Right lobe of liver (tissue), 6 donors: ENCODE measurements at regions not wholly inside any gene's neighbourhood (a gene's known extent, or its start where the extent isn't known, plus 50 kb on each side); places are given as distances from the start of the nearest gene placed in this dataset.
"Not testable (repeated sequence)": the region's sequence is repeated elsewhere in the genome, so short reads cannot be mapped to it uniquely, and the experiment has no call there.

Experiments used
- ATAC-seq, 4 donors: fragments of 200-7000 bp; cut with Tn5 transposase; one replicate each; pipeline ENCODE4 v1.9.1; 2020; ENCODE audit warnings: mild to moderate bottlenecking in 4 of 4, moderate library complexity in 4 of 4
- DNase-seq, 3 donors: peaks; one replicate each; pipeline ENCODE4 v3.0.0-alpha.2; 2020
- H3K27ac ChIP-seq, 3 donors: fragments of 200-600 bp; one replicate each; pipeline ENCODE4 v1.8.0; 2022
- H3K27me3 ChIP-seq, 2 donors: fragments of 200-600 bp; one replicate each; pipeline ENCODE4 v1.8.0; 2022
- H3K36me3 ChIP-seq, 4 donors: fragments of 200-600 bp; sonication (generic) in 1 of 4; one replicate each; pipeline versions ENCODE4 v1.5.1 to v1.8.0; 2017 to 2022; ENCODE audit warnings: control low read depth in 1 of 4
- H3K4me1 ChIP-seq, 4 donors: fragments of 200-600 bp; sonication (generic) in 1 of 4; one replicate each; pipeline versions ENCODE4 v1.5.1 to v1.8.0; 2017 to 2022; ENCODE audit warnings: control low read depth in 1 of 4
- H3K4me3 ChIP-seq, 3 donors: fragments of 200-600 bp; one replicate each; pipeline ENCODE4 v1.8.0; 2022
- H3K9me3 ChIP-seq, 4 donors: fragments of 200-600 bp; sonication (generic) in 1 of 4; one replicate each; pipeline versions ENCODE4 v1.5.1 to v1.8.0; 2017 to 2022; ENCODE audit warnings: control low read depth in 1 of 4
- POLR2A ChIP-seq: fragments of 450-650 bp; IDR thresholded peaks from one replicate; pipeline ENCODE4 v1.6.1; 2017; ENCODE audit warnings: antibody characterized with exemption, mild to moderate bottlenecking
- WGBS: methylation state at CpG from one replicate; pipeline ENCODE4 v1.1.6; 2018; ENCODE audit warnings: low coverage, low lambda C conversion rate; ENCODE audit not compliant: insufficient coverage; ENCODE audit errors: missing lambda C conversion rate; 5-methylcytosine and 5-hydroxymethylcytosine counted together
- intact Hi-C, 2 donors: fragments of 100-400 bp; cut with DNase I; formaldehyde crosslinking; loops; one replicate each; pipeline versions ENCODE4 v1.11.2 to v1.14.1; 2022
- TF ChIP-seq, protein P1 (sequence below), 4 donors: fragments of 200-600 bp in 3 of 4; fragments of 450-650 bp in 1 of 4; IDR thresholded peaks; one replicate each; pipeline versions ENCODE4 v1.5.1 to v1.8.0; 2016 to 2022; ENCODE audit warnings: antibody characterized with exemption in 4 of 4, mild to moderate bottlenecking in 2 of 4
- donor health status: DM: no; HTN: yes; CAD: no.
- donor health status: DM: no; HTN: no; CAD: no.
- donor health status: DM: no; HTN: no; CAD: no.
- donor health status: DM: no; HTN: yes; CAD: no.
- donor health status: DM: no; HTN: yes; CAD: no.

- intact Hi-C loops: no loop called here
- Histone ChIP-seq H3K4me3 (no peak overlapping the region), H3K4me1 (no peaks in the 10 kb centered on the region), H3K36me3 (no peaks in the 10 kb centered on the region), H3K9me3 (no peaks in the 10 kb centered on the region), H3K27ac (no peak overlapping the region), H3K27me3 (no peaks in the 10 kb centered on the region)
- ATAC-seq (no peak), DNase-seq (no peak)
- TF ChIP-seq, protein P1, sequence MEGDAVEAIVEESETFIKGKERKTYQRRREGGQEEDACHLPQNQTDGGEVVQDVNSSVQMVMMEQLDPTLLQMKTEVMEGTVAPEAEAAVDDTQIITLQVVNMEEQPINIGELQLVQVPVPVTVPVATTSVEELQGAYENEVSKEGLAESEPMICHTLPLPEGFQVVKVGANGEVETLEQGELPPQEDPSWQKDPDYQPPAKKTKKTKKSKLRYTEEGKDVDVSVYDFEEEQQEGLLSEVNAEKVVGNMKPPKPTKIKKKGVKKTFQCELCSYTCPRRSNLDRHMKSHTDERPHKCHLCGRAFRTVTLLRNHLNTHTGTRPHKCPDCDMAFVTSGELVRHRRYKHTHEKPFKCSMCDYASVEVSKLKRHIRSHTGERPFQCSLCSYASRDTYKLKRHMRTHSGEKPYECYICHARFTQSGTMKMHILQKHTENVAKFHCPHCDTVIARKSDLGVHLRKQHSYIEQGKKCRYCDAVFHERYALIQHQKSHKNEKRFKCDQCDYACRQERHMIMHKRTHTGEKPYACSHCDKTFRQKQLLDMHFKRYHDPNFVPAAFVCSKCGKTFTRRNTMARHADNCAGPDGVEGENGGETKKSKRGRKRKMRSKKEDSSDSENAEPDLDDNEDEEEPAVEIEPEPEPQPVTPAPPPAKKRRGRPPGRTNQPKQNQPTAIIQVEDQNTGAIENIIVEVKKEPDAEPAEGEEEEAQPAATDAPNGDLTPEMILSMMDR (IDR thresholded peaks at IDR 0.05): no peak
- TF ChIP-seq POLR2A: no peak
- WGBS: 65% methylated on average over 12 of the region's 17 CpGs
These were observed 79.0 kb upstream of the CDH7 start for GRCh38 chr18:65671621-65672415.

GRCh38 chr18:65670145-65670544, 80.7 kb upstream of the CDH7 start:
- H3K27me3 ChIP-seq, H3K4me3 ChIP-seq, H3K4me1 ChIP-seq, ATAC-seq, H3K9me3 ChIP-seq, intact Hi-C loops, H3K36me3 ChIP-seq, DNase-seq, H3K27ac ChIP-seq: not testable (repeated sequence)
- WGBS: 40% methylated on average over 2 of the region's 3 CpGs

GRCh38 chr18:65661391-65661790, 89.4 kb upstream of the CDH7 start:
- Histone ChIP-seq H3K4me3 (no peak overlapping the region), H3K4me1 (no peaks in the 10 kb centered on the region), H3K27ac (no peak overlapping the region), H3K36me3 (no peaks in the 10 kb centered on the region), H3K9me3 (no peaks in the 10 kb centered on the region), H3K27me3 (no peaks in the 10 kb centered on the region)
- TF ChIP-seq, protein P1 (IDR thresholded peaks at IDR 0.05): no peak
- TF ChIP-seq POLR2A: no peak
- DNase-seq (no peak), ATAC-seq (no peak)
- WGBS: 31% methylated on average over 1 of the region's 1 CpG
- intact Hi-C loops: no loop called here

- H3K4me3 ChIP-seq: no peak overlapping the region
- no peaks in the 10 kb centered on the region for H3K4me1 ChIP-seq
- intact Hi-C loops: no loop called here
- H3K27me3 ChIP-seq: no peaks in the 10 kb centered on the region
- WGBS: 44% methylated on average over 1 of the region's 1 CpG
- no peak for DNase-seq
- H3K27ac ChIP-seq: no peak overlapping the region
- TF ChIP-seq, protein P1 (IDR thresholded peaks at IDR 0.05): no peak
- TF ChIP-seq POLR2A: no peak
- H3K36me3 ChIP-seq: no peaks in the 10 kb centered on the region
- H3K9me3 ChIP-seq: no peaks in the 10 kb centered on the region
- ATAC-seq: no peak
These were observed 90.9 kb upstream of the CDH7 start for GRCh38 chr18:65659912-65660311.

DNA sequence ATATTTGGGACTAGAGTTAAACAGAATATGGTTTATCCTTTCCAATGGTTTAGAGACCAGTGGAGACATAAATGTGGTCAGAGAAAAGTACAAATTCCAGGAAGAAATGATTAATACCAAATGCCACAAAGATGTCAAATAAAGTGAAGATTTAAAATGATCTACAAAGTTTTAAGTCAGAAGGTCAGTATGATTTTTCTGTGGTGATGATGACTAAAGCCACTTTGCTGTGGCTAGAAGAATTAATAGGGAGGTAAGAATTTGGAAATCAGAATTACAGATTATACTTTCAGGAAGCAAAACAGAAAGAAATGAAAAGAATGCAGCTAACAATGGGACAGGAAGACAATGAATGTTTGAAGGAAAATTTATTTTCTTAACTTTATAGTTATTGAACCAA, 91.5 kb upstream of the CDH7 start:
- no peaks in the 10 kb centered on the region for H3K27me3 ChIP-seq
- intact Hi-C loops: no loop called here

More for the DNA sequence above, 91.5 kb upstream of the CDH7 start:
- Histone ChIP-seq H3K9me3 (no peaks in the 10 kb centered on the region), H3K36me3 (no peaks in the 10 kb centered on the region), H3K27ac (no peak overlapping the region), H3K4me1 (no peaks in the 10 kb centered on the region), H3K4me3 (no peak overlapping the region)
- DNase-seq (no peak), ATAC-seq (no peak)
- TF ChIP-seq POLR2A: no peak
- TF ChIP-seq, protein P1 (IDR thresholded peaks at IDR 0.05): no peak
